ENCODE measurements at regions not wholly inside any gene's neighbourhood (a gene's known extent, or its start where the extent isn't known, plus 50 kb on each side); places are given as distances from the start of the nearest gene placed in this dataset.

- TF ChIP-seq THAP9 (CRISPR knock-in tag; IDR thresholded peaks at IDR 0.05; ENCODE audit: borderline replicate concordance) (peak; percentile 31; the same call in 1 of the 2 replicates), ZNF512 (CRISPR knock-in tag; IDR thresholded peaks at IDR 0.05) (no peak), ZC3H4 (CRISPR knock-in tag; IDR thresholded peaks at IDR 0.05; ENCODE audit: borderline replicate concordance) (no peak), ZNF879 (CRISPR knock-in tag; IDR thresholded peaks at IDR 0.05) (no peak), ARID3A (IDR thresholded peaks at IDR 0.05; ENCODE audit: low read depth, low read length) (no peak), CREB1 (IDR thresholded peaks at IDR 0.05) (no peak), CREB1 (CRISPR knock-in tag; IDR thresholded peaks at IDR 0.05) (no peak; the same call in 1 of the 2 replicates), ZNF556 (CRISPR knock-in tag; IDR thresholded peaks at IDR 0.05; ENCODE audit: borderline replicate concordance) (peak; percentile 77; the same call in 1 of the 2 replicates), SMC3 (IDR thresholded peaks at IDR 0.05; ENCODE audit: low read length) (no peak), JUN (CRISPR knock-in tag; IDR thresholded peaks at IDR 0.05) (peak; percentile 50; the same call in 1 of the 2 replicates), CREBL2 (CRISPR knock-in tag; IDR thresholded peaks at IDR 0.05; ENCODE audit: borderline replicate concordance) (no peak), FOXP4 (CRISPR knock-in tag; IDR thresholded peaks at IDR 0.05) (peak; percentile 96), SNRNP70 (IDR thresholded peaks at IDR 0.05; ENCODE audit: low read depth, low read length) (no peak), ZNF230 (CRISPR knock-in tag; IDR thresholded peaks at IDR 0.05) (0 out of 2 replicates have a peak, but pooled peaks have one; percentile 54), SOX5 (CRISPR knock-in tag; IDR thresholded peaks at IDR 0.05; ENCODE audit: borderline replicate concordance) (peak; percentile 88), CHD4 (IDR thresholded peaks at IDR 0.05; ENCODE audit: borderline replicate concordance, low read length) (no peak), NPAS2 (CRISPR knock-in tag; IDR thresholded peaks at IDR 0.05; ENCODE audit: borderline replicate concordance) (no peak), ZNF501 (CRISPR knock-in tag; IDR thresholded peaks at IDR 0.05) (no peak), DNMT3B (CRISPR knock-in tag; conservative IDR thresholded peaks at IDR 0.05) (no peak), CBFB (CRISPR knock-in tag; IDR thresholded peaks at IDR 0.05) (0 out of 2 replicates have a peak, but pooled peaks have one; percentile 54), TBX3 (IDR thresholded peaks at IDR 0.05; ENCODE audit: borderline replicate concordance) (peak; percentile 93)
Observed at GRCh38 chr12:124130691-124131591, 157.9 kb downstream of the ZNF664 start (continued).
